ENCODE measurements at regions not wholly inside any gene's neighbourhood (a gene's known extent, or its start where the extent isn't known, plus 50 kb on each side); places are given as distances from the start of the nearest gene placed in this dataset.

DNA sequence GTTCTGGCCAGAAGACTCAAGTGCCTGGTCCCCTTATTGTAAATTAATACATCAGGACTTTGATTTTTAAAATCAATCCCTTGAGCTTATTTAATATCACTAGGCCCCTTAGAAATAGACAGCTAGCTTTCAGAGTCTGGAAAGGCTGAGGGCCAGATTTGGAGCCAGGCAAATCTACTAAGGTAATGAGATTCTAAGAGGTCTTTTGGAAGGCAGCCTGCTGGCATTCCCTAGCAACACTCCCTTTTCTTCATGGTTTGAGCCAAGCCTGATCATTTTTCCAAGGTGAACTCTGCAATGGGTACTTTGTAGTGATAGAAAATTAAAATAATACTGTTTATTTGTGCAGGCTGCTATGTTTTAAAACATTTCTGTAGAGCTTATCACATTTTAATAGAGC lies 378.5 kb downstream of the FAT4 start:
- Histone ChIP-seq H3K27me3 (ENCODE audit: control insufficient read depth in 2 of 2, insufficient read depth in 2 of 2, low read length in 2 of 2) (no peaks in the 10 kb centered on the region), H3K36me3 (ENCODE audit: control insufficient read depth in 2 of 2, insufficient read depth in 2 of 2, low read length in 2 of 2) (no peaks in the 10 kb centered on the region), H3K4me3 (ENCODE audit: low read length in 2 of 2) (no peak overlapping the region), H3K27ac (ENCODE audit: low read depth in 2 of 2, low read length in 2 of 2) (no peak overlapping the region), H3K9ac (ENCODE audit: low read depth in 1 of 2, low read length in 2 of 2) (no peak overlapping the region), H3K4me1 (ENCODE audit: control insufficient read depth in 2 of 2, insufficient read depth in 2 of 2, low read length in 2 of 2) (no peaks in the 10 kb centered on the region), H3K9me3 (ENCODE audit: control insufficient read depth in 2 of 2, low read length in 2 of 2) (no peaks in the 10 kb centered on the region)

DNA sequence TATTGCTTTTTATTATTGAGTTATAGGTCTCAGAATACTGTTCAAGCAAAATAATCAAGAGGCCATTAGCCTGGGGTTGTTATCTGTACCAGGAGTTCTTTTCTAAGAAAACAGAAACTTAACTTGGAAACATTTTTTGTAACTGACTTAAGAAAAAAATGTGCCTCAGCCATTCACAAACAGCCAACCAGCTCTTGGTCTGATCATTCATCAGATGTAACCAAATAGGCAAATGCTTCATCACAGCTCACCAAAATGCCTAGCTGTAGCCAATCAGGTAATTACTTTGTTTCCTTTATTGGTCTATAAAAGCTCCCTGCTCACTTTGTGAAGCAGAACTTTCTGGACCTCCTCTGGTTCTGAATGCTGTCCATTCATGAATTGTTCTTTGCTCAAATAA lies 387.7 kb downstream of the FAT4 start:
- H3K27ac ChIP-seq (ENCODE audit: low read depth in 2 of 2, low read length in 2 of 2) = no peak overlapping the region

DNA sequence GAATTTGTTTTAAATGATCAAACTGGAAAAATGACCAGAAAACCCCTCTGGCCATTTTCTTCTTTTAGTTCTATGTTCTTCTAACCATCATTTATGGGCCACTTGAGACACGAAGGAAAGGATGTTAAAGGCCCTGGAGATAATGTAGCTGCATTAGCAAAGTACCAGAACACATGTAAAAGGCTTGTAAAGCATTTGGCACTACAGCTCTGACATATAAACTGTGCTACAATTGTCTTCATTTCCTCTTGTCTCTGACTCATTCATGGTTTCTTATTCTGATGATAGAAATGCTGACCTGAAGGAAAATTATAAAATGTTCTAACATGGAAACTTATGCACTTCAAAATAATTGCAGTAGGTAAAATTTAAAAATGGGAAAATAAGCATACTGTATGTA lies 388.7 kb downstream of the FAT4 start:
- Histone ChIP-seq H3K9ac (ENCODE audit: low read depth in 1 of 2, low read length in 2 of 2) (no peak overlapping the region), H3K27me3 (ENCODE audit: control insufficient read depth in 2 of 2, insufficient read depth in 2 of 2, low read length in 2 of 2) (no peaks in the 10 kb centered on the region), H3K4me1 (ENCODE audit: control insufficient read depth in 2 of 2, insufficient read depth in 2 of 2, low read length in 2 of 2) (no peaks in the 10 kb centered on the region), H3K9me3 (ENCODE audit: control insufficient read depth in 2 of 2, low read length in 2 of 2) (peaks cover 0 to 2% of the 10 kb centered on the region in 2 donors), H3K36me3 (ENCODE audit: control insufficient read depth in 2 of 2, insufficient read depth in 2 of 2, low read length in 2 of 2) (no peaks in the 10 kb centered on the region), H3K27ac (ENCODE audit: low read depth in 2 of 2, low read length in 2 of 2) (no peak overlapping the region), H3K4me3 (ENCODE audit: low read length in 2 of 2) (no peak overlapping the region)

More for the DNA sequence above, 387.7 kb downstream of the FAT4 start:
- Histone ChIP-seq H3K4me3 (ENCODE audit: low read length in 2 of 2) (no peak overlapping the region), H3K9ac (ENCODE audit: low read depth in 1 of 2, low read length in 2 of 2) (no peak overlapping the region), H3K27me3 (ENCODE audit: control insufficient read depth in 2 of 2, insufficient read depth in 2 of 2, low read length in 2 of 2) (no peaks in the 10 kb centered on the region), H3K36me3 (ENCODE audit: control insufficient read depth in 2 of 2, insufficient read depth in 2 of 2, low read length in 2 of 2) (no peaks in the 10 kb centered on the region), H3K9me3 (ENCODE audit: control insufficient read depth in 2 of 2, low read length in 2 of 2) (peaks cover 0 to 2% of the 10 kb centered on the region in 2 donors), H3K4me1 (ENCODE audit: control insufficient read depth in 2 of 2, insufficient read depth in 2 of 2, low read length in 2 of 2) (no peaks in the 10 kb centered on the region)

DNA sequence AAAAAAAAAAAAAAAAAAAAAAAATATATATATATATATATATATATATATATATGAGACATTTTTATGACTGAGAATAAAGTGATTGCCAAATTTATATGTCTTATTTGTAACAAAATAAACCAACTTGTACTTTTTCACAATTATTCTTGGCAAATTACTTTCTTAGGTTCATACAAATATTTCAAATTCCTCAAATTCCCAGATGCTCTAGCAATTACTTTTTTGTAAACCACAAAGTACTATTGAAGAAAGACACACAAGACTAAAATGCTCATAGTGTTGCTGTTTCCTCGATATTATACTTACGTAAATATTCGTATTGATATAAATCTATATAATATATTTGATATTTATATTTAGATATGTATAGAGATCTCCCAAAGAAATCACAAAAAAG lies 390.0 kb downstream of the FAT4 start:
- H3K27ac ChIP-seq (ENCODE audit: low read depth in 2 of 2, low read length in 2 of 2) = no peak overlapping the region
- H3K9ac ChIP-seq (ENCODE audit: low read depth in 1 of 2, low read length in 2 of 2) = no peak overlapping the region
- no peaks in the 10 kb centered on the region for H3K4me1 ChIP-seq (ENCODE audit: control insufficient read depth in 2 of 2, insufficient read depth in 2 of 2, low read length in 2 of 2)
- no peak overlapping the region for H3K4me3 ChIP-seq (ENCODE audit: low read length in 2 of 2)
- no peaks in the 10 kb centered on the region for H3K36me3 ChIP-seq (ENCODE audit: control insufficient read depth in 2 of 2, insufficient read depth in 2 of 2, low read length in 2 of 2)
- no peaks in the 10 kb centered on the region for H3K27me3 ChIP-seq (ENCODE audit: control insufficient read depth in 2 of 2, insufficient read depth in 2 of 2, low read length in 2 of 2)
- peaks cover 0 to 2% of the 10 kb centered on the region in 2 donors for H3K9me3 ChIP-seq (ENCODE audit: control insufficient read depth in 2 of 2, low read length in 2 of 2)

DNA sequence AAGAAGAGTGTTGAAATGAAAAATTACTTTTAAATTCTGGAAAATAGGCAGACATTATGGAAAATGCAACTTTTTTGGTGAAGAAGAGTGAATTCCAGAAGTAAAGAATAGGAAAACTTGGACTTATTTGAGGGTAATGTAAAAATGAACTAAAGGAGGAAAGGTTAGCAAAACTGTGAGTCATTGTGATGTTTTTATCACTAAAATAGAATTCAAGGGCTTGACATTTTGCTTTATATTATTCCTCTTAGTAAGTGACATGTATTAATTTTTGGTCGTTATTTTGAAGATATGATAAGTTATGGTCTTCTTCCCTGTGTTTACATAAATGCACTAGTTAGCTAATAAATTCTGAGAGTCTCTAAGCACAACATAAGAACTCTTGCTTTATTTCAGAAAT lies 390.9 kb downstream of the FAT4 start:
- no peaks in the 10 kb centered on the region for H3K36me3 ChIP-seq (ENCODE audit: control insufficient read depth in 2 of 2, insufficient read depth in 2 of 2, low read length in 2 of 2)
- H3K4me1 ChIP-seq (ENCODE audit: control insufficient read depth in 2 of 2, insufficient read depth in 2 of 2, low read length in 2 of 2) = no peaks in the 10 kb centered on the region

DNA sequence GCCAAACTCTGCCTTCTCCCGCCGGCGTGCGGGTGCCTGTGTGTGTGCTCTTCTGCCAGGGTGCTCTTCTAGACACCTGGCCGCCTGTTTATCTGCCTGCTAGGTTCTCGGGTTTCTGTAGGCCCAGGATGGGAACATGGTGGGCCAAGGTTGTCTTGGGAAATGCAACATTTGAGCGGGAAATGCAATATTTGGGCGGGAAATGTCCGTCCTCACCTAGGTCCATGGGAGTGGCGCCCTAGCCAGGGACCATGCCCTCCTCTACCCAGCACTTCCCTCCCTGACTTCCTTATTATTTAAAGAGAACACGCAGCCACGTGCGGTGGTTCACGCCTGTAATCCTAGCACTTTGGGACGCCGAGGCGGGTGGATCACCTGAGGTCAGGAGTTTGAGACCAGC lies 392.6 kb downstream of the FAT4 start:
- no peaks in the 10 kb centered on the region for H3K36me3 ChIP-seq (ENCODE audit: control insufficient read depth in 2 of 2, insufficient read depth in 2 of 2, low read length in 2 of 2)
- H3K9ac ChIP-seq (ENCODE audit: low read depth in 1 of 2, low read length in 2 of 2) = no peak overlapping the region
- no peaks in the 10 kb centered on the region for H3K4me1 ChIP-seq (ENCODE audit: control insufficient read depth in 2 of 2, insufficient read depth in 2 of 2, low read length in 2 of 2)
- H3K27ac ChIP-seq (ENCODE audit: low read depth in 2 of 2, low read length in 2 of 2) = no peak overlapping the region
- no peaks in the 10 kb centered on the region for H3K27me3 ChIP-seq (ENCODE audit: control insufficient read depth in 2 of 2, insufficient read depth in 2 of 2, low read length in 2 of 2)
- H3K4me3 ChIP-seq (ENCODE audit: low read length in 2 of 2) = no peak overlapping the region
- H3K9me3 ChIP-seq (ENCODE audit: control insufficient read depth in 2 of 2, low read length in 2 of 2) = peaks cover 0 to 2% of the 10 kb centered on the region in 2 donors

More for the DNA sequence above, 390.9 kb downstream of the FAT4 start:
- H3K27ac ChIP-seq (ENCODE audit: low read depth in 2 of 2, low read length in 2 of 2) = no peak overlapping the region
- H3K27me3 ChIP-seq (ENCODE audit: control insufficient read depth in 2 of 2, insufficient read depth in 2 of 2, low read length in 2 of 2) = no peaks in the 10 kb centered on the region
- no peak overlapping the region for H3K4me3 ChIP-seq (ENCODE audit: low read length in 2 of 2)
- no peak overlapping the region for H3K9ac ChIP-seq (ENCODE audit: low read depth in 1 of 2, low read length in 2 of 2)
- peaks cover 0 to 2% of the 10 kb centered on the region in 2 donors for H3K9me3 ChIP-seq (ENCODE audit: control insufficient read depth in 2 of 2, low read length in 2 of 2)

DNA sequence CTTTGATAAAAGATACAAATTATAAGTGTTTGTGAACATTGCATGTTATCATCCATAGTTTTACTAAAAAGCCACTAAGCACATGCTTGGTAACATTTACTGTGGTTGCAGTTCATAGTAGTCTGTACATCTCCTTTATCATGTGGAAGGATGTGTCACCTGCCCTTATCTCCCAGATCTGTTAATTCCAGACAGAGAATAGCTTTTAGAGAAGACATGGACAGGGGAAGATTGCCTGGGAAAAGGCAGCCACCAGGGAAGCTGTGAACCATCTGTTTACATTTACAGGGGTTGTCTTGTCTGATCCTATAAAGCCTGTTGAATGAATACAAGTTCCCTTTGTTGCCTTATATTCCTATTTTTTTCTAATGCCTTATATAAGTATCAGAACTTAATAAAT lies 396.0 kb downstream of the FAT4 start:
- H3K9ac ChIP-seq (ENCODE audit: low read depth in 1 of 2, low read length in 2 of 2) = no peak overlapping the region
- no peaks in the 10 kb centered on the region for H3K4me1 ChIP-seq (ENCODE audit: control insufficient read depth in 2 of 2, insufficient read depth in 2 of 2, low read length in 2 of 2)
- no peak overlapping the region for H3K4me3 ChIP-seq (ENCODE audit: low read length in 2 of 2)
- H3K27ac ChIP-seq (ENCODE audit: low read depth in 2 of 2, low read length in 2 of 2) = no peak overlapping the region
- no peaks in the 10 kb centered on the region for H3K27me3 ChIP-seq (ENCODE audit: control insufficient read depth in 2 of 2, insufficient read depth in 2 of 2, low read length in 2 of 2)
- H3K9me3 ChIP-seq (ENCODE audit: control insufficient read depth in 2 of 2, low read length in 2 of 2) = peaks cover 0 to 2% of the 10 kb centered on the region in 2 donors
- no peaks in the 10 kb centered on the region for H3K36me3 ChIP-seq (ENCODE audit: control insufficient read depth in 2 of 2, insufficient read depth in 2 of 2, low read length in 2 of 2)

DNA sequence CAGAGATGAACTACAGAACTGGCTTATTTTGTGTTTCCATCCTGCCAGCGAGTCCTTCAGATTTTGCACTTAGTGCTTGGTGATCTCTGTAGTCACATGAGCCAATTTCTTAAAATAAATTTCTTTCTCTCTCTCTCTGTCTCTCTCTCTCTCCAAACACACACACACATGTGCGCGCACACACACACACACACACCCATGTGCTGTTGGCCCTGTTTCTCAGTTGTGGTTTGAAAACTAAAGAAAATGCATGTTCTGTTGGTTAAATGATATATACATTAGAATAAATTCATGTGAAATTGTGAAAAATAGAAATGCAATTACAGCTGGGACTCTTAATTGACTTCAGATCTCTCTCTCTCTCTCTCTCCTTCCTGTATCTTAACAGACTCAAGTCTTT lies 399.3 kb downstream of the FAT4 start:
- no peaks in the 10 kb centered on the region for H3K4me1 ChIP-seq (ENCODE audit: control insufficient read depth in 2 of 2, insufficient read depth in 2 of 2, low read length in 2 of 2)
- H3K27me3 ChIP-seq (ENCODE audit: control insufficient read depth in 2 of 2, insufficient read depth in 2 of 2, low read length in 2 of 2) = no peaks in the 10 kb centered on the region
- no peak overlapping the region for H3K9ac ChIP-seq (ENCODE audit: low read depth in 1 of 2, low read length in 2 of 2)
- H3K4me3 ChIP-seq (ENCODE audit: low read length in 2 of 2) = no peak overlapping the region
- no peaks in the 10 kb centered on the region for H3K36me3 ChIP-seq (ENCODE audit: control insufficient read depth in 2 of 2, insufficient read depth in 2 of 2, low read length in 2 of 2)
- no peak overlapping the region for H3K27ac ChIP-seq (ENCODE audit: low read depth in 2 of 2, low read length in 2 of 2)
- H3K9me3 ChIP-seq (ENCODE audit: control insufficient read depth in 2 of 2, low read length in 2 of 2) = no peaks in the 10 kb centered on the region

DNA sequence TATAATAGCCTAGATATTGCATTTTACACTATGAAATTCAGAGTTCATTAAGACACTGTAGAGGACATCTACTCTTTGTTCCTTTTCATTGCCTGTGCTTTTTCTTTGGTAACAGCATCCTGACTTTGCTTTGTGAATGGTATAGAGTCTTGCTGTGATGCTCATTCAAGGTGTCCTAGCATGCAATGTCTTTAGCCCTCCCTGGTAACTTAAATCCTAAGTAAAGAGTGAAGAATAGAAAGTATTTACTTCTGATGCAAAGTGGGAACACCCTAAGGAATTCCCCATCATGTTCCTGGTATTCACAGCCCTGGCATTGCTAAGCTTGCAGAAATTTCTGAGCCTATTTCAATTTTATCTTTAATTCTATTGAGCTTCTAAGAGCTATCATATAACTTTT lies 400.1 kb downstream of the FAT4 start:
- no peaks in the 10 kb centered on the region for H3K36me3 ChIP-seq (ENCODE audit: control insufficient read depth in 2 of 2, insufficient read depth in 2 of 2, low read length in 2 of 2)
- H3K9me3 ChIP-seq (ENCODE audit: control insufficient read depth in 2 of 2, low read length in 2 of 2) = no peaks in the 10 kb centered on the region
- no peak overlapping the region for H3K27ac ChIP-seq (ENCODE audit: low read depth in 2 of 2, low read length in 2 of 2)
- H3K4me1 ChIP-seq (ENCODE audit: control insufficient read depth in 2 of 2, insufficient read depth in 2 of 2, low read length in 2 of 2) = no peaks in the 10 kb centered on the region
- no peaks in the 10 kb centered on the region for H3K27me3 ChIP-seq (ENCODE audit: control insufficient read depth in 2 of 2, insufficient read depth in 2 of 2, low read length in 2 of 2)
- H3K4me3 ChIP-seq (ENCODE audit: low read length in 2 of 2) = no peak overlapping the region
- H3K9ac ChIP-seq (ENCODE audit: low read depth in 1 of 2, low read length in 2 of 2) = no peak overlapping the region

DNA sequence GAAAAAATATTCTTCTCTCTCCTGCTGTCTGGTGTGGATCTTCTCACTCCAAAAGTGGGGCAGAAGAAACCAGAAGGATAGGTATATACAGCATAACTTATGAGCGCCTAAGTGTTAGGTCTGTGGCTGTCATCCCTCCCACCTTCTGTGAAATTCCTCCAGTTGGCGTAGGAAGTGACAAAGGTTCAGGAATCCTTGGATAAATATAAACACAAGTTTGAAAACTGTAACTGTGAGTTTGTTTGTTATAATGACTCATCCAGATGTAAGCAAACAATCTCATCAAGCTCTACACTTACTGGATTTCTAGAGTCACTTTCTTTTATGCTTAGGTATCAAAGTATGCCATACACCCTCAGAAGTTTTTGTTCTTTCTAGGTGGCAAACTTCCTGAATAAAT lies 405.2 kb downstream of the FAT4 start:
- H3K36me3 ChIP-seq (ENCODE audit: control insufficient read depth in 2 of 2, insufficient read depth in 2 of 2, low read length in 2 of 2) = no peaks in the 10 kb centered on the region
- H3K27ac ChIP-seq (ENCODE audit: low read depth in 2 of 2, low read length in 2 of 2) = no peak overlapping the region
- no peaks in the 10 kb centered on the region for H3K4me1 ChIP-seq (ENCODE audit: control insufficient read depth in 2 of 2, insufficient read depth in 2 of 2, low read length in 2 of 2)
- H3K4me3 ChIP-seq (ENCODE audit: low read length in 2 of 2) = no peak overlapping the region
- H3K9me3 ChIP-seq (ENCODE audit: control insufficient read depth in 2 of 2, low read length in 2 of 2) = no peaks in the 10 kb centered on the region
- no peaks in the 10 kb centered on the region for H3K27me3 ChIP-seq (ENCODE audit: control insufficient read depth in 2 of 2, insufficient read depth in 2 of 2, low read length in 2 of 2)
- no peak overlapping the region for H3K9ac ChIP-seq (ENCODE audit: low read depth in 1 of 2, low read length in 2 of 2)

DNA sequence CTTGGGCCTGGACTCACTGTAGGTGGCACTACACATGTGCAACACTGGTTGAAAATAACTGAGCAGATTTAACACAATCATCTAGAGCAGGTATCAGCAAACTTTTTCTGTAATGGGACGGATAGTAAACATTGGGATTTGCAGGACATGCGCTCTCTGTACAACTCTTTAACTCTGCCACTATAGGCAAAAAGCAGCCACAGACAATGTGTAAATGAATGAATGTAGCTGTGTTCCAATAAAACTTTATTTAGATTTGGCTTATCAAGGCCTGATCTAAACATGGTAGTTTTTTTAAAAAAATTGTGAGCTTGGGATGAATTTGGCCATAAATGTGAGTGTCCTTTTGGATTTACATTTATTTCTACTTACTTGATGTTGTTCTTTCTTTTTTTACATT lies 407.3 kb downstream of the FAT4 start:
- Histone ChIP-seq H3K36me3 (ENCODE audit: control insufficient read depth in 2 of 2, insufficient read depth in 2 of 2, low read length in 2 of 2) (no peaks in the 10 kb centered on the region), H3K9me3 (ENCODE audit: control insufficient read depth in 2 of 2, low read length in 2 of 2) (no peaks in the 10 kb centered on the region), H3K9ac (ENCODE audit: low read depth in 1 of 2, low read length in 2 of 2) (no peak overlapping the region), H3K27me3 (ENCODE audit: control insufficient read depth in 2 of 2, insufficient read depth in 2 of 2, low read length in 2 of 2) (no peaks in the 10 kb centered on the region), H3K4me1 (ENCODE audit: control insufficient read depth in 2 of 2, insufficient read depth in 2 of 2, low read length in 2 of 2) (no peaks in the 10 kb centered on the region), H3K27ac (ENCODE audit: low read depth in 2 of 2, low read length in 2 of 2) (no peak overlapping the region), H3K4me3 (ENCODE audit: low read length in 2 of 2) (no peak overlapping the region)

Measured in mucosa of rectum (tissue), 2 donors.